ENCODE measurements at regions not wholly inside any gene's neighbourhood (a gene's known extent, or its start where the extent isn't known, plus 50 kb on each side); places are given as distances from the start of the nearest gene placed in this dataset.

GRCh38 chr7:17486835-17487234 lies 188.4 kb downstream of the AHR start:
- TF ChIP-seq EZH2 (IDR thresholded peaks at IDR 0.05; ENCODE audit: borderline replicate concordance, insufficient read depth, low read length, poor library complexity, severe bottlenecking) (no peak), MXI1 (conservative IDR thresholded peaks at IDR 0.05; ENCODE audit: poor library complexity, severe bottlenecking) (no peak), RAD21 (conservative IDR thresholded peaks at IDR 0.05) (no peak), CTCF (IDR thresholded peaks at IDR 0.05; ENCODE audit: poor library complexity, severe bottlenecking) (no peak), POLR2AphosphoS5 (IDR thresholded peaks at IDR 0.05) (no peak), SMC3 (conservative IDR thresholded peaks at IDR 0.05; ENCODE audit: poor library complexity) (no peak), EP300 (conservative IDR thresholded peaks at IDR 0.05; ENCODE audit: poor library complexity, severe bottlenecking) (no peak), TAF1 (IDR thresholded peaks at IDR 0.05; ENCODE audit: low read depth) (no peak), REST (IDR thresholded peaks at IDR 0.05; ENCODE audit: borderline replicate concordance) (no peak)
- Histone ChIP-seq H3K79me2 (replicated peaks; ENCODE audit: insufficient read depth, low read length) (no peaks in the 10 kb centered on the region), H3F3A (ENCODE audit: insufficient read depth, low read length, poor library complexity, severe bottlenecking) (no peaks in the 10 kb centered on the region), H3K4me3 (ENCODE audit: low read length) (no peak overlapping the region), H3K9me3 (ENCODE audit: low read length) (no peaks in the 10 kb centered on the region), H3K27me3 (ENCODE audit: insufficient read depth, low read depth, low read length) (no peaks in the 10 kb centered on the region), H3K36me3 (ENCODE audit: insufficient read depth, low read length) (no peaks in the 10 kb centered on the region), H2AFZ (ENCODE audit: low read depth, low read length) (no peak overlapping the region), H3K9me2 (ENCODE audit: insufficient read depth, low read length) (no peaks in the 10 kb centered on the region), H4K20me1 (ENCODE audit: insufficient read depth) (no peaks in the 10 kb centered on the region), H3K4me2 (ENCODE audit: low read length) (no peak overlapping the region), H3K9ac (ENCODE audit: low read length) (no peak overlapping the region), H3K27ac (ENCODE audit: low read length) (no peak overlapping the region)

- H3K9me3 ChIP-seq (ENCODE audit: low read length): no peaks in the 10 kb centered on the region
- no peaks in the 10 kb centered on the region for H3K9me2 ChIP-seq (ENCODE audit: insufficient read depth, low read length)
- H4K20me1 ChIP-seq (ENCODE audit: insufficient read depth): no peaks in the 10 kb centered on the region
- H3K4me3 ChIP-seq (ENCODE audit: low read length): no peak overlapping the region
- H3F3A ChIP-seq (ENCODE audit: insufficient read depth, low read length, poor library complexity, severe bottlenecking): no peaks in the 10 kb centered on the region
- no peaks in the 10 kb centered on the region for H3K27me3 ChIP-seq (ENCODE audit: insufficient read depth, low read depth, low read length)
- TF ChIP-seq REST (IDR thresholded peaks at IDR 0.05; ENCODE audit: borderline replicate concordance) (no peak), EZH2 (IDR thresholded peaks at IDR 0.05; ENCODE audit: borderline replicate concordance, insufficient read depth, low read length, poor library complexity, severe bottlenecking) (no peak), EP300 (conservative IDR thresholded peaks at IDR 0.05; ENCODE audit: poor library complexity, severe bottlenecking) (no peak), RAD21 (conservative IDR thresholded peaks at IDR 0.05) (no peak), CTCF (IDR thresholded peaks at IDR 0.05; ENCODE audit: poor library complexity, severe bottlenecking) (no peak), SMC3 (conservative IDR thresholded peaks at IDR 0.05; ENCODE audit: poor library complexity) (no peak), TAF1 (IDR thresholded peaks at IDR 0.05; ENCODE audit: low read depth) (no peak), POLR2AphosphoS5 (IDR thresholded peaks at IDR 0.05) (no peak), MXI1 (conservative IDR thresholded peaks at IDR 0.05; ENCODE audit: poor library complexity, severe bottlenecking) (no peak)
- H3K4me2 ChIP-seq (ENCODE audit: low read length): no peak overlapping the region
- H3K9ac ChIP-seq (ENCODE audit: low read length): no peak overlapping the region
- no peak overlapping the region for H2AFZ ChIP-seq (ENCODE audit: low read depth, low read length)
- H3K36me3 ChIP-seq (ENCODE audit: insufficient read depth, low read length): no peaks in the 10 kb centered on the region
- H3K79me2 ChIP-seq (replicated peaks; ENCODE audit: insufficient read depth, low read length): no peaks in the 10 kb centered on the region
- H3K27ac ChIP-seq (ENCODE audit: low read length): no peak overlapping the region
Measured at GRCh38 chr7:17487343-17487742, 188.9 kb downstream of the AHR start.
